Astrocyte (in vitro differentiated cells and primary cell): ENCODE measurements at regions not wholly inside any gene's neighbourhood (a gene's known extent, or its start where the extent isn't known, plus 50 kb on each side); places are given as distances from the start of the nearest gene placed in this dataset.

Experiments
- EZH2 ChIP-seq: IDR thresholded peaks from 2 replicates; pipeline ENCODE4 v1.6.1; 2012; ENCODE audit warnings: mild to moderate bottlenecking, low read length, inconsistent platforms; ENCODE audit not compliant: insufficient read depth
- TF ChIP-seq, protein P1 (sequence below): IDR thresholded peaks from 2 replicates; pipeline ENCODE4 v1.5.1; 2011; ENCODE audit warnings: low read depth, mild to moderate bottlenecking, inconsistent platforms, low read length, moderate library complexity; ENCODE audit not compliant: insufficient read depth

- TF ChIP-seq, protein P1, sequence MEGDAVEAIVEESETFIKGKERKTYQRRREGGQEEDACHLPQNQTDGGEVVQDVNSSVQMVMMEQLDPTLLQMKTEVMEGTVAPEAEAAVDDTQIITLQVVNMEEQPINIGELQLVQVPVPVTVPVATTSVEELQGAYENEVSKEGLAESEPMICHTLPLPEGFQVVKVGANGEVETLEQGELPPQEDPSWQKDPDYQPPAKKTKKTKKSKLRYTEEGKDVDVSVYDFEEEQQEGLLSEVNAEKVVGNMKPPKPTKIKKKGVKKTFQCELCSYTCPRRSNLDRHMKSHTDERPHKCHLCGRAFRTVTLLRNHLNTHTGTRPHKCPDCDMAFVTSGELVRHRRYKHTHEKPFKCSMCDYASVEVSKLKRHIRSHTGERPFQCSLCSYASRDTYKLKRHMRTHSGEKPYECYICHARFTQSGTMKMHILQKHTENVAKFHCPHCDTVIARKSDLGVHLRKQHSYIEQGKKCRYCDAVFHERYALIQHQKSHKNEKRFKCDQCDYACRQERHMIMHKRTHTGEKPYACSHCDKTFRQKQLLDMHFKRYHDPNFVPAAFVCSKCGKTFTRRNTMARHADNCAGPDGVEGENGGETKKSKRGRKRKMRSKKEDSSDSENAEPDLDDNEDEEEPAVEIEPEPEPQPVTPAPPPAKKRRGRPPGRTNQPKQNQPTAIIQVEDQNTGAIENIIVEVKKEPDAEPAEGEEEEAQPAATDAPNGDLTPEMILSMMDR = peak; percentile 32
- TF ChIP-seq EZH2 = no peak
Observed at GRCh38 chr5:163005949-163006348, 431.4 kb upstream of the CCNG1 start.
